ENCODE measurements at regions not wholly inside any gene's neighbourhood (a gene's known extent, or its start where the extent isn't known, plus 50 kb on each side); places are given as distances from the start of the nearest gene placed in this dataset.

GRCh38 chr3:117661818-117662095 is 952.2 kb downstream of the TUSC7 start:
- H3K9me3 ChIP-seq = no peaks in the 10 kb centered on the region
- H3K4me1 ChIP-seq = no peaks in the 10 kb centered on the region
- ATAC-seq = no peak
- TF ChIP-seq CTCF (IDR thresholded peaks at IDR 0.05) = no peak
- no peak for DNase-seq
- intact Hi-C loops (cut with DNase I) = no loop called here
- no peak overlapping the region for H3K27ac ChIP-seq
- H3K4me3 ChIP-seq = no peak overlapping the region
- no peaks in the 10 kb centered on the region for H3K36me3 ChIP-seq
- no peaks in the 10 kb centered on the region for H3K27me3 ChIP-seq

DNA sequence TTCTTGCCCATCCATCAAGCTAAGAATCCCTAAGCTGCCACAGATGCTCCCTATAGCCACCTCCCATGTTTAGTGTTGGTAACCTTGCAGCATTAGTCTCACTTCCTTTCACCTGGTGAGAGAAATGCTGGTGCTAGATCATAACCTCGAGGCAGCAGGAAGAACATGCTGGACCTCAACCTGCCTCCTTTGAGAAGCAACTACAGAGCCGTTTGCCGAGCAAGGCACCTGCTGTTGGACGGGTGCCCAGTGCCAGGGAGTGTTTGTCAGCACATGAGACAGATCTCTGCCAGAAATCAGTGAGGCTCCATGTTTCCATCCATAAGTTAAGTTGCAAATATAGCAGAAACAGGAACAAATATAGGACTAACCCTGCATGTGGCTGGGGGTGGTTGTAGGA is 955.7 kb downstream of the TUSC7 start:
- no peaks in the 10 kb centered on the region for H3K36me3 ChIP-seq
- no peak for TF ChIP-seq CTCF (IDR thresholded peaks at IDR 0.05)
- H3K9me3 ChIP-seq = no peaks in the 10 kb centered on the region
- no peak overlapping the region for H3K27ac ChIP-seq
- no peak overlapping the region for H3K4me3 ChIP-seq
- ATAC-seq (peak; percentile 27), DNase-seq (peak in 1 of 4 donors; percentile 64)
- no peaks in the 10 kb centered on the region for H3K4me1 ChIP-seq
- H3K27me3 ChIP-seq = no peaks in the 10 kb centered on the region
- intact Hi-C loops (cut with DNase I) = no loop called here

DNA sequence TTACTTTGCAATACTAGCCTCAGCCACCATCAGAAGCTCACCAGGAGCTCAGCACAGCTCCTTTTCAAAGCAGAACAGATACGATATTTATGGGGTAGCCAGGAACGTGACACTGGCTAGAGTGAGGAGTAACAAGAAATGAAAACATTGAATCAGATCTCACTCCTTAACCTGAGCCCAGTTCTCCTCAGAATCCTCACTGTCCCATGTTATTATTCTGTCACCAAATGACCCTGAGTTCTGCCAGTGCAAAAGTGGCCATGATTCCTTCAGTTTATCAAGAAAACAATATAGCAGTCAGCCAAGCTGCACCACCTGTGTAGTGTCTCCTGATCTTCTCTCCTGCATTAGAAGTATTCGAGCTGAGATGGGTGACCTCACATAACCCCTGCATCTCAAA is 956.7 kb downstream of the TUSC7 start:
- no peak for TF ChIP-seq CTCF (IDR thresholded peaks at IDR 0.05)
- no peaks in the 10 kb centered on the region for H3K27me3 ChIP-seq
- ATAC-seq (no peak), DNase-seq (no peak)
- intact Hi-C loops (cut with DNase I) = no loop called here
- H3K4me3 ChIP-seq = no peak overlapping the region
- no peak overlapping the region for H3K27ac ChIP-seq
- no peaks in the 10 kb centered on the region for H3K4me1 ChIP-seq
- H3K36me3 ChIP-seq = no peaks in the 10 kb centered on the region
- H3K9me3 ChIP-seq = no peaks in the 10 kb centered on the region

DNA sequence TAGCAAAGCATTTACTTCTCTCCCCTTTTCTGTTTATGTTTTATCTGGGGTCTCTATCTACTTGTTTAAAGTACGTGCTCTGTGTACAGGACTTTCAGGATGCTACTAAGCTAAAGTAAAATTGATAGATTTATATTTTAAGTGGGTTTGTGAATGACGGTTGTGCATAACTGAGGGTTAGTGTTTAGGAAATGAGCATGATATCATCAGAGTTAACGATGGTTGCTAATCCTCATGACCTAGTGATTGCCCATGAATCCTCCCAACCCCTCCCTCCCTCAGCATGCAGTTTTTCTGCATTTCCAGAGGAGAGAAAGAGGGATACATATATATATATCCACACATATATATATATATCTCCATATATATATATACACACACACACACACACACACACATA is 957.2 kb downstream of the TUSC7 start:
- ATAC-seq (no peak), DNase-seq (no peak)
- H3K36me3 ChIP-seq = no peaks in the 10 kb centered on the region
- intact Hi-C loops (cut with DNase I) = no loop called here
- H3K27ac ChIP-seq = no peak overlapping the region
- no peak for TF ChIP-seq CTCF (IDR thresholded peaks at IDR 0.05)
- H3K27me3 ChIP-seq = no peaks in the 10 kb centered on the region
- H3K4me1 ChIP-seq = no peaks in the 10 kb centered on the region
- no peak overlapping the region for H3K4me3 ChIP-seq
- H3K9me3 ChIP-seq = no peaks in the 10 kb centered on the region

DNA sequence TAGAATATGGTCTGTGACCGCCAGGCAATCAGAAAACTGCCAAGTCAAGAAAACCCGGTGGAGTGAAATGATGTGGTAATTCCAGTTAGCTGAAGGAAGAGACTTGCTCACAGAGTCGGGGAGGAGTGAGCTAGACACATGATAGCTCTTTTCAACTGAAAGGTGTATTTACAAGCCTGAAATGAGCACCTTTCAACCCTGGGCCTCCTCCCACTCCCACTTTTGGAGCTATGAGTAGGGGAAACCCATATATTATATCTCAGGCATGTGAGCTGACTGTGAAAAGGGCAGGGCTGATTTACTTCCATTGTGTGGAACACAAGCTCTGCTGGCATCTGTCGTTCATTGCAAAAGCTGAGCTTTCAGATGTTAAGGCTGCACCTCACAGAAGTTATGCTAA is 960.2 kb downstream of the TUSC7 start:
- ATAC-seq = no peak
- intact Hi-C loops (cut with DNase I) = no loop called here
- Histone ChIP-seq H3K9me3 (no peaks in the 10 kb centered on the region), H3K27ac (no peak overlapping the region), H3K4me1 (no peaks in the 10 kb centered on the region), H3K4me3 (no peak overlapping the region), H3K27me3 (no peaks in the 10 kb centered on the region), H3K36me3 (no peaks in the 10 kb centered on the region)
- no peak for TF ChIP-seq CTCF (IDR thresholded peaks at IDR 0.05)
- DNase-seq = no peak
